ENCODE measurements at regions not wholly inside any gene's neighbourhood (a gene's known extent, or its start where the extent isn't known, plus 50 kb on each side); places are given as distances from the start of the nearest gene placed in this dataset.
"Not testable (repeated sequence)": the region's sequence is repeated elsewhere in the genome, so short reads cannot be mapped to it uniquely, and the experiment has no call there.

DNA sequence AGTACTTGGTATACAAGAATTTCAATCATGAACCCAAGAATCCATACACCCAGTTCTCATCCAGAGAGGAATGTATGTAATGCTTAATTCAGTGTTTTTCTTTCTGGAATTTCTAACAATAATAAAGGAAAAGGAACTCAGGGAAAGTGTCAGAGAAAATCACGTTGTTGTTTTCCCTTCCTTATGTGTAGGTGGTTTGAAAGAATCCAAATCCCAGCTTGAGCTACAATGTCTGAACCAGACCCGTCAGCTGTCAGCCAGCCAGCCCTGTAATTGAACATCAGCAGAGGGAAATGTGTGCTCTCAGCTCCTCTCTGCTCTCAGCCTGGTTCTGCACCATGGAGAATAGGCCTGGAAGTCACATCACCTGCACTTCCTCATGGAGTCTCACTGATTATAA is 126.5 kb downstream of the TMEM30B start:
- no peak for DNase-seq

DNA sequence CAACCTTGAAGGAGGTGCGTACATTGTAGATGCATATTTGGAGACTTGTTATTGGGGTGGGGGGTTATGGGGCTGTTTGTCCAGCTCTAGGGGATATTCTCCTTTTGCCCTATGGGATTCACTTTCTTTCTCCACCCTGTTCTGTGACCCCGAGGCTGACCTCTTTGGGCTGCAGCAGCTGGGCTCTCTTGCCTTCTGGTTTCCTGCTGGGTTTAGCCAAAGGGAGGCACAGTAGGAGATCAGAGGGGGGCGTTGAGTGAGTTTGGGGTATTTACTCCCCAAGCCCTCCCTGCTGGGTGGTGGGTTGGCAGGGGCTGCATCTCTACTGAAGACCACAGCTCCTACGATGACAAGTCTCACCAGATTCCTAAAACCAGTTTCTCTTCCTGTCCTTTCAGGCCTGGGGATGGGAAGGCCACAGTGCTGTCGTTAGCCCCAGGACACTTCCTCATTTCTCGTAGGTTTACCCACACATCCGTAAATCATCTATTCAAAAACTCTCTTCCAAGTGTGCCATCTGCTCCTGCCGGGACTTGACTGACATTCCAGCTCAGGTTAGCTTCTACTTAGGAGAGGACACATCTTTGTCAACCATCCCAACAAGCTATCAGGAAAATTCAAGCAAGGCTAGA is 127.1 kb downstream of the TMEM30B start:
- DNase-seq: peak; percentile 10 to 50

GRCh38 chr14:61153431-61153830 is 127.7 kb downstream of the TMEM30B start:
- no peak for DNase-seq

DNA sequence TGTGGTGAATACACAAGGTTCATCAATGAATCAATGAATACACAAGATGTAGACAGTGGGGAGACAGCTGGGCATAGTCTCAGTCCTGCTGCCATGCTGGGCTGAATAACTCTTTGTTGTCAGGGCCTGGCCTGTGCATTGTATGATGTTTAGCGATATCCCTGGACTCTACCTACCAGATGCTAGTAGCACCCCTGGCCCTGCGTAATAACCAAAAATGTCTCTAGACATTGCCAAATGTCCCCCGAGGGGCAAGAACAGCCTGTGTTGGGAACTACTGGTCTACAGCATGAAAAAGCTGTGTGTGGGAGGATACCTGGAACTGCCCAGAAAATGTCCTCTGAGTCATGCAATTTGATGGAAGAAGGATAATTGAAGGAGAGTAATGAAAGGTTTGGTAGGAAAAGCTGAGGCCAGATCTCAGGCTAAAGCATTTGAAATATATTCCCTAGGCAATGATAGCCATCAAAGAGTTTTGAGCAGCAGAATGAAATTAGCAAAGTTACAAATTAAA is 128.2 kb downstream of the TMEM30B start:
- no peak for DNase-seq

DNA sequence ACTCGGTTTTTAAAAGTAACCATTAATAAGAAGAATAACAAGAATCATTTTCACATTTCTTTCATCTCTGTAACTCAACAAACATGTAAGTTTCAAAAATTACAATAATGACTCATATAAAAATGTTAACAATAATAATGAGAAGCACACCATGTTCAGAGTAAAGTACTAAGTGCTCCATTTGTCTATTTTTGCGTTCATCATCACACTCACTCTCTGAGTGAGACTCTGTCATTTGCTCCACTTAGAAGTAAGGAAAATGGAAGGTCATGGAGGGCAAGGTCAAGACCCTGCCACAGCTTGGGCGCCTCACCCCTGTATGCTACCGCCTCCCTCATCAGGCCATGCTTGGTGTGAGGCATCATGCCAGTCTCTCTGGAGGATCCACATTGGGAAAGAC is 129.9 kb downstream of the TMEM30B start:
- DNase-seq: no peak

- no peak for DNase-seq
Observed at GRCh38 chr14:61150851-61151250, 130.3 kb downstream of the TMEM30B start.

GRCh38 chr14:61149896-61150295 is 131.2 kb downstream of the TMEM30B start:
- DNase-seq: no peak

GRCh38 chr14:61148742-61149350 is 132.3 kb downstream of the TMEM30B start:
- DNase-seq: no peak

- no peak for DNase-seq
Observed at GRCh38 chr14:61147831-61148549, 133.1 kb downstream of the TMEM30B start.

GRCh38 chr14:61147381-61147821 is 133.7 kb downstream of the TMEM30B start:
- DNase-seq: no peak

DNA sequence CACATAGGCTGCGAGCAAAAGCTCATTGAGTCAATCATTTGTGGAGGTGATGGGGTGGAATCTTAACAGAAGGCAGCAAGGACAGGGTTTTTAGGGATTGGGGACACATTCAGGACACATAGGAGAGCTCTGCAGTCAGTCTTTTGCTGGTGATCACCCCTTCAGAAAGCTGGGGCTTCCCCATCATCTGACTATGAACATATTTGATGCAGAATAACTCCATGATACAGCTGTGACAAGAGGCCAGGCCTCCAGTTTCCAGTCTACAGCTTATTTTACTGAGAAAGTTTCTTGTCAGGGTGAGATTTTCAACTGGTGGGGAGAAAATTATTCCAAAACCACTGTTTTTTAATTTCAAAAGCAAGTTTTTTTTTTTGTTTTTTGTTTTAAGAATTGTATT is 134.2 kb downstream of the TMEM30B start:
- no peak for DNase-seq

GRCh38 chr14:61145903-61146481 is 135.1 kb downstream of the TMEM30B start:
- DNase-seq: no peak

DNA sequence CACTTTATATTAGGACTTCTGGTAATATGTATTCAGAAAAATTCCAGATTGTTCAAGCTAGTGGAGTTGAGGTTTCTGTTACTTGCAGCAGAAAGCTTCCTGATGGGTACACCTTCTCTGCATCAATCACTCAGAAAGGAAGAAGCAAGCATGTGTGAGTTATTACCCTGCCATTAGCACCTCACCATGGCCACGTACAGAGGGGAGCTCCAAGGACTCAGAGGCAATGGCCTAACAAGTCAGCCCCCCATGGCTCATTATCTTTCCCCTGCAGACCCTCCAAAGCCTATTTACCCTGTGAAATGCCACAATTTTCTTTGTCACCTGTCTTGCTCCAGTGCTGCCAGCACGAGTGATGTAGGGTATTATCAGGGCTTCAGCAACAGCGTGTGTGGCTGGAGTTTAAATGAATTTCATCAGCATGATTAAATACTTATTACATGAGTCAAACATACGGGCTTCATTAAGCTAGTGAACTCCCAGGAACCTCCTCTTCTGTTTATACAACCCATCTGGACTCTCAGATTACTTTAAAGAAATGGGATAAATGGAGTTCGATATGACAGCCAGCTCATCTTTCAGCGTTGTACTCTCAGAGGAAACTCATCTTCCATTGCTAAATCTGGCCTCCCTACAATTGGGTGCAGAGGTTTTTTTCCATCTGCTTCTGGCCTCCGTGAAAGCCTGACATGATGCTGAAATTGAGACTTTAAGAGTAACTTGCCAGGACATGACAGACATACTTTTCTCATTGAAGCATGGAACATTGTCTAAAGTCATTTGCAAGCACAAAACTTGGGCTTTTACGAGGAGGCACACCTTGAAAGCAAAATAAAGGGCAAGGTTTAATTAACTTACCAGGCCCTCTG is 135.9 kb downstream of the TMEM30B start:
- no peak for DNase-seq

DNA sequence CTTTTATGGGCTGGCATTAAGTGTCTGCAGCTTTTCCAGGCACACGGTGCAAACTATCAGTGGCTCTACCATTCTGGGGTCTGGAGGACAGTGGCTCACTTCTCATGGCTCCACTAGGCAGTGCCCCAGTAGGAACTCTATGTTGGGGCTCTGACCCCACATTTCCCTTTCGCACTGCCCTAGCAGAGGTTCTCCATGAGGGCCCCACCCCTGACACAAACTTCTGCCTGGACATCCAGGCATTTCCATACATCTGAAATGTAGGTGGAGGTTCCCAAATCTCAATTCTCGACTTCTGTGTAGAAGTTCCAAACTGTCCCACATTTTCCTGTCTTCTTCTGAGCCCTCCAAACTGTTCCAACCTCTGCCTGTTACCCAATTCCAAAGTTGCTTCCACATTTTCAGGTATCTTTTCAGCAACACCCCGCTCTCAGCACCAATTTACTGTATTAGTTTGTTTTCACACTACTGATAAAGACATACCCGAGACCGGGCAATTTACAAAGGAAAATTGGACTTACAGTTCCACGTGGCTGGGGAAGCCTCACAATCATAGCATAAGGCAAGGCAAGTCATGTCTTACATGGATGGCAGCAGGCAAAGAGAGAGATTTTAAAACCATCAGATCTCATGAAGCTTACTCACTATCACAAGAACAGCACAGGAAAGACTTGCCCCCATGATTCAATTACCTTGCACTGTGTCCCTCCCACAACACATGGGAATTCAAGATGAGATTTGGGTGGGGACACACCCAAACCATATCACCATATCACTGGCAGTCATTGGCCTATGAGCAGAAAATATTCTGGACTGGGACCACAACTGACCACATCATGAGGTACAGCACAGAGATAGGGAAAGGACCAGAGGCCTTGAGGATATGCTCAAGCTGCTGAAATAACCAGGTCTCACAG is 136.8 kb downstream of the TMEM30B start:
- not testable (repeated sequence) for DNase-seq

GRCh38 chr14:61140872-61141271 is 140.3 kb downstream of the TMEM30B start:
- no peak for DNase-seq

GRCh38 chr14:61140271-61140670 is 140.9 kb downstream of the TMEM30B start:
- no peak for DNase-seq

GRCh38 chr14:61139006-61139599 is 142.0 kb downstream of the TMEM30B start:
- no peak for DNase-seq

- peak; percentile 42 to 43 for DNase-seq
Observed at GRCh38 chr14:61132894-61133293, 148.2 kb downstream of the TMEM30B start.

GRCh38 chr14:61132336-61132735 is 148.8 kb downstream of the TMEM30B start:
- no peak for DNase-seq

DNA sequence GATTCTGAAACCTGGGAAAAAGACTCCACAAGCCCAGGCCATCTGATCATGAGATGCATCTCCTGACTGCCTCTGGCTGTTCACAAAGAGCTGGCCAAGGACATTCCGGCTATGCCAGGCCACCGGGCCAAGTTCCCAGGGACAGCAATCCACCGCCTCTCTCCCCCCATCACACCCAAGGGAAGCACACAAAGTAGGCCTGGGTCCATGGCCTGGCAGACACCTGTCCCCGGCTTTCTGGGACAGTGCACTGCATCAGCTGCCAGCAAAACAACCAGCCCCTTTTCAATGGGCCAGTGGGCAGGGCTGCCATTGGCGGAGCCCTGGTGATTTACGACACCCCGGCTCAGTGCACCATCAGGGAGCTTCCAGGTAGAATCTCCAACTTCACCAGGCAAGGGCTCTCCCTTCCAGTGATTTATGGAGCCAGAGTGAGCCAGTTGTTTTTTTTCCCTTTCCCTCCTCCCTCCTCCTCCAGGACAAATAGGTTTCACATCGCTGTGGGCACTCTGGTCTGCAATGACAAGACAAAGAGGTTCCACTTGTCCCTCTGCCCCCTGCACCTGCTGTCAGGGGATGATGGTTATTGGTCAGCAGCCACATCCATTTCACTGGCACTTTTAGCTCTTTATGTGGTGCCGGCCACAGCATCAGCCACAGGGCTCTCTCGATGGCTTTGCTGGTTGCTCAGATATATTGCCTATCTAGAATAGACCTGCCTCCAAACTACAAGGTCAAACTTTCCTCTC is 149.6 kb downstream of the SLC38A6 start:
- DNase-seq: no peak
